Colonic mucosa (tissue), 4 donors: ENCODE measurements at regions not wholly inside any gene's neighbourhood (a gene's known extent, or its start where the extent isn't known, plus 50 kb on each side); places are given as distances from the start of the nearest gene placed in this dataset.

Experiments
- DNase-seq: peaks from one replicate; pipeline ENCODE4 v3.0.0-alpha.2; 2020
- H3K27ac ChIP-seq: fragments of 200-600 bp; one replicate; pipeline ENCODE4 v1.8.0; 2021
- H3K27me3 ChIP-seq: fragments of 200-600 bp; one replicate; pipeline ENCODE4 v1.8.0; 2021
- H3K36me3 ChIP-seq: fragments of 200-600 bp; one replicate; pipeline ENCODE4 v1.8.0; 2021
- H3K4me1 ChIP-seq: fragments of 200-600 bp; one replicate; pipeline ENCODE4 v1.8.0; 2021; ENCODE audit warnings: mild to moderate bottlenecking
- H3K4me3 ChIP-seq: fragments of 200-600 bp; one replicate; pipeline ENCODE4 v1.8.0; 2021
- H3K9ac ChIP-seq, 2 donors: one replicate each; pipeline ENCODE4 v1.7.0; 2013; ENCODE audit warnings: control low read depth in 2 of 2, low read depth in 2 of 2, low read length in 2 of 2
- H3K9me3 ChIP-seq: fragments of 200-600 bp; one replicate; pipeline ENCODE4 v1.8.0; 2021
- CTCF ChIP-seq: fragments of 200-600 bp; IDR thresholded peaks from one replicate; pipeline ENCODE4 v1.8.0; 2022; ENCODE audit warnings: antibody characterized with exemption, mild to moderate bottlenecking
- intact Hi-C: fragments of 100-400 bp; cut with DNase I; formaldehyde crosslinking; loops from one replicate; pipeline ENCODE4 v1.14.1; 2022
- donor health status: healthy.
- donor health status: DM: no; HTN: no; CAD: no.
- donor health status: DM: no; HTN: no; CAD: no.

GRCh38 chr2:7353571-7353970 lies 436.4 kb downstream of the RNF144A start:
- intact Hi-C loops: no loop called here

DNA sequence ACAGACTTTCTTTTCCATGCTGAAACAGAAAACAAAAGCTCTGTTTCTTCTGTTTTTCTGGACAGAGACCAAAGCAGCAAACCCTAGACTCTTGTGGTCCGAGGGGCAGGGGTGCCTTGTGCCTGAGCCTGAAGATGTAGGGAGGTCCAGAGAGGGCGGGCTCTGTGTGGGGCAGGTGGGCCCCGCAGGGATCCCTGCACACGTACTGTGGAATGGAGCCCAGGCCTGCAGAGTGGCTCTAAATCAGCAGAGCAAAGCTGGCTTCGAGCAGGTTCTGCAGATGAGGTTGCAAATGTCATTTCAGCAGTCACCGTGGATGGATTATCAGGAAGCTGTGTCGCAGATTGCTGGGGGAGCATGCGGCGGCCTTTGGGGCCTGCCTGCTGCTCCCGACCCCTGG lies 438.6 kb downstream of the RNF144A start:
- no peaks in the 10 kb centered on the region for H3K27me3 ChIP-seq
- no peaks in the 10 kb centered on the region for H3K4me1 ChIP-seq
- no peak overlapping the region for H3K9ac ChIP-seq
- no peak overlapping the region for H3K4me3 ChIP-seq
- no peaks in the 10 kb centered on the region for H3K9me3 ChIP-seq
- no peak for DNase-seq
- intact Hi-C loops: no loop called here
- no peak overlapping the region for H3K27ac ChIP-seq
- no peak for TF ChIP-seq CTCF
- H3K36me3 ChIP-seq: no peaks in the 10 kb centered on the region

More at GRCh38 chr2:7353571-7353970, 436.4 kb downstream of the RNF144A start:
- Histone ChIP-seq H3K4me3 (no peak overlapping the region), H3K4me1 (no peaks in the 10 kb centered on the region), H3K27me3 (no peaks in the 10 kb centered on the region), H3K27ac (no peak overlapping the region), H3K9me3 (no peaks in the 10 kb centered on the region), H3K36me3 (no peaks in the 10 kb centered on the region), H3K9ac (no peak overlapping the region)
- TF ChIP-seq CTCF: no peak
- DNase-seq: no peak

GRCh38 chr2:7356909-7357584 lies 439.8 kb downstream of the RNF144A start:
- intact Hi-C loops: no loop called here
- Histone ChIP-seq H3K27me3 (no peaks in the 10 kb centered on the region), H3K9ac (no peak overlapping the region), H3K36me3 (no peaks in the 10 kb centered on the region), H3K4me3 (no peak overlapping the region), H3K4me1 (no peaks in the 10 kb centered on the region), H3K9me3 (no peaks in the 10 kb centered on the region), H3K27ac (no peak overlapping the region)
- TF ChIP-seq CTCF: no peak
- DNase-seq: no peak

DNA sequence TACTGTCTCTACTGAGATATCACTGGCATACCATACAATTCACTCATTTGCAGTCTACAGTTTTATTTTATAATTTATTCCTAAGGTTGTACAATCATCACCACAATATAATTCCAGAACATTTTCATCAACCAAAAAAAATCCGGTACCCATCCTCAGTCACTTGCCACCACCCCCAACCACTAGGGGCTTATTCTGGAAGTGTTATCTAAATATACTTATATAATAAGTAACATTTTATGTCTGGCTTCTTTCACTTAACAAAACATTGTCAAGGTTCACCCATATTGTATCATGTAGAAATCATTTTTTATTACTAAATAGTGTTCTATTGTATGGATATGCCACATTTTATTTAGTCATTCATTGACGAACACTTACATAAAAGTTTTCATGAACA lies 440.8 kb downstream of the RNF144A start:
- H3K36me3 ChIP-seq: no peaks in the 10 kb centered on the region
- no peak overlapping the region for H3K4me3 ChIP-seq
- no peaks in the 10 kb centered on the region for H3K4me1 ChIP-seq
- H3K9ac ChIP-seq: no peak overlapping the region
- H3K27ac ChIP-seq: no peak overlapping the region
- no peaks in the 10 kb centered on the region for H3K27me3 ChIP-seq
- intact Hi-C loops: no loop called here
- no peaks in the 10 kb centered on the region for H3K9me3 ChIP-seq
- DNase-seq: no peak
- no peak for TF ChIP-seq CTCF

DNA sequence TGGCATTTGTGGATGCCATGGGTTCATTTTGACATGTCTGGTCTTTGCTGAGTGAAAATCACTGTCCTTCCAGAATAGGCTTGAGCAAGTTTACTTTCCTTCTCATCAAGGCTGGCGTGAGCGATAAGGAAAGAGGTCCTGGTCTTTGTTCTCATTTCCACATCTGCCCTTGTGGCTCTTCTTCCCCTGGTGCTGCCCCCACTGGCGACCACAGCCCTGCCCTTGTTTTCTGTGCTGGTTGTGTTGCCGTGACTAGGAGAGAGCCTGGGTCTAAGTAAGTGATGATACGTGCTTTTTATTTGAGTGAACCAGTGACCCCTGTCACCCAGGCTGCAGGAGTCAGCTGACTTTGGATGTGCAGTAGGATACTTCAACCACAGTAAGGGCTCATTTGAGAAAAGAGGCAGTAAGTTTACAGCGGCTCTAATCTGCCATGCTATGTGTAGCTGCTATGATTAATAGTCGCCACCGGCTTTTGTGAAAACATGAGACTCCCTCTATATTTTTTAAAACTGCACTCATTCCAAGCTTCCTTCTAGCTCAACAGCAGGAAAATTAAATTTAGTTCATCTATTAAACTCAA lies 441.7 kb downstream of the RNF144A start:
- intact Hi-C loops: no loop called here
- Histone ChIP-seq H3K9ac (no peak overlapping the region), H3K36me3 (no peaks in the 10 kb centered on the region), H3K27me3 (no peaks in the 10 kb centered on the region), H3K27ac (no peak overlapping the region), H3K9me3 (no peaks in the 10 kb centered on the region), H3K4me1 (no peaks in the 10 kb centered on the region), H3K4me3 (no peak overlapping the region)
- no peak for DNase-seq
- no peak for TF ChIP-seq CTCF
